SK-N-SH (cell line): ENCODE measurements at regions not wholly inside any gene's neighbourhood (a gene's known extent, or its start where the extent isn't known, plus 50 kb on each side); places are given as distances from the start of the nearest gene placed in this dataset.

ENCODE experiments used
- CTCF ChIA-PET: fragments of 300-600, 350-600 bp; formaldehyde crosslinking; extraction: SDS; loops from one replicate; lab custom pipeline; 2021; lab: Yijun Ruan, JAX
- POLR2A ChIA-PET: fragments of 350-600 bp; sonication (Branson Sonifier 250); formaldehyde crosslinking; extraction: SDS; loops from one replicate; lab custom pipeline; 2020; ENCODE audit warnings: antibody characterized with exemption, inconsistent platforms; lab: Yijun Ruan, JAX
- DNase-seq: peaks from one replicate; pipeline ENCODE4 v3.0.0; 2012
- H2AFZ ChIP-seq: fragments of 200-600 bp; sonication (generic); 2 replicates; pipeline ENCODE4 v1.8.1; 2016; ENCODE audit warnings: antibody characterized with exemption, mild to moderate bottlenecking, low read depth
- H3F3A ChIP-seq: fragments of 200-600 bp; sonication (generic); replicated peaks from 2 replicates; pipeline ENCODE3; 2016; ENCODE audit warnings: antibody characterized with exemption, mild to moderate bottlenecking; ENCODE audit not compliant: insufficient read depth
- H3K27ac ChIP-seq, 2 experiments: fragments of 200-500 bp in 1 of 2; fragments of 200-600 bp in 1 of 2; sonication (Bioruptor generic) in 1 of 2; sonication (generic), shearing (Covaris generic) in 1 of 2; 2 replicates each; pipeline versions ENCODE4 v1.5.1 to v1.6.1; 2014 to 2016; ENCODE audit warnings: low read depth in 2 of 2, inconsistent platforms in 1 of 2, low read length in 1 of 2, mild to moderate bottlenecking in 1 of 2, mixed read lengths in 1 of 2
- H3K27me3 ChIP-seq: fragments of 200-600 bp; sonication (generic), shearing (Covaris generic); 2 replicates; pipeline ENCODE4 v1.6.1; 2016; ENCODE audit warnings: mixed run types; ENCODE audit not compliant: insufficient read depth
- H3K36me3 ChIP-seq, 2 experiments: fragments of 200-500 bp in 1 of 2; fragments of 200-600 bp in 1 of 2; sonication (Bioruptor generic) in 1 of 2; sonication (generic) in 1 of 2; replicated peaks in 1 of 2; 2 replicates each; pipeline versions ENCODE3 to v1.5.1; 2014 to 2016; ENCODE audit warnings: low read length in 1 of 2, mild to moderate bottlenecking in 1 of 2; ENCODE audit not compliant: insufficient read depth in 2 of 2, control insufficient read depth in 1 of 2
- H3K4me1 ChIP-seq, 2 experiments: fragments of 200-500 bp in 1 of 2; fragments of 200-600 bp in 1 of 2; sonication (Bioruptor generic) in 1 of 2; sonication (generic), shearing (Covaris generic) in 1 of 2; 2 replicates each; pipeline versions ENCODE4 v1.5.1 to v1.6.1; 2014 to 2016; ENCODE audit warnings: low read depth in 1 of 2, low read length in 1 of 2, mixed run types in 1 of 2; ENCODE audit not compliant: insufficient read depth in 2 of 2, control insufficient read depth in 1 of 2
- H3K4me2 ChIP-seq: fragments of 200-600 bp; sonication (generic), shearing (Covaris generic); 2 replicates; pipeline ENCODE4 v1.6.1; 2017; ENCODE audit warnings: mixed run types
- H3K4me3 ChIP-seq, 2 experiments: fragments of 200-500 bp in 1 of 2; fragments of 200-600 bp in 1 of 2; sonication (Bioruptor generic) in 1 of 2; sonication (generic), shearing (Covaris generic) in 1 of 2; 2 replicates each; pipeline versions ENCODE4 v1.5.1 to v1.8.1; 2014 to 2016; ENCODE audit warnings: low read depth in 2 of 2, inconsistent platforms in 1 of 2, low read length in 1 of 2, mild to moderate bottlenecking in 1 of 2, mixed read lengths in 1 of 2, moderate library complexity in 1 of 2
- H3K79me2 ChIP-seq: fragments of 200-600 bp; sonication (generic); 2 replicates; pipeline ENCODE4 v1.8.1; 2017; ENCODE audit warnings: mild to moderate bottlenecking; ENCODE audit not compliant: insufficient read depth
- H3K9ac ChIP-seq: fragments of 200-600 bp; sonication (generic); 2 replicates; pipeline ENCODE4 v1.6.1; 2017; ENCODE audit warnings: mixed run types
- H3K9me2 ChIP-seq: fragments of 200-600 bp; sonication (generic); 2 replicates; pipeline ENCODE4 v1.6.1; 2017; ENCODE audit warnings: mixed run types
- H3K9me3 ChIP-seq: fragments of 200-600 bp; sonication (generic); 2 replicates; pipeline ENCODE4 v1.6.1; 2017; ENCODE audit warnings: mixed run types, mild to moderate bottlenecking, moderate library complexity
- H4K20me1 ChIP-seq: fragments of 200-600 bp; sonication (generic); 2 replicates; pipeline ENCODE4 v1.6.1; 2017; ENCODE audit warnings: mild to moderate bottlenecking, mixed run types; ENCODE audit not compliant: insufficient read depth
- CHD2 ChIP-seq: fragments of 150-350 bp; IDR thresholded peaks from 2 replicates; pipeline ENCODE4 v1.6.1; 2018; ENCODE audit warnings: low read length; ENCODE audit not compliant: partially characterized antibody
- ELF1 ChIP-seq: IDR thresholded peaks from 2 replicates; pipeline ENCODE4 v1.4.0; 2012
- FOXJ3 ChIP-seq: sonication (generic); formaldehyde crosslinking; IDR thresholded peaks from 2 replicates; pipeline ENCODE4 v1.5.1; 2020; ENCODE audit warnings: mild to moderate bottlenecking, missing genetic modification reagents
- GATA2 ChIP-seq: sonication (generic); formaldehyde crosslinking; IDR thresholded peaks from 2 replicates; pipeline ENCODE4 v1.5.0; 2020; ENCODE audit warnings: mild to moderate bottlenecking, missing genetic modification reagents
- MXI1 ChIP-seq: IDR thresholded peaks from 2 replicates; pipeline ENCODE4 v1.6.1; 2012; ENCODE audit warnings: mild to moderate bottlenecking, low read depth, low read length, improper control_type of control experiment
- NRF1 ChIP-seq: IDR thresholded peaks from 2 replicates; pipeline ENCODE4 v1.6.1; 2012; ENCODE audit warnings: low read depth, mild to moderate bottlenecking, low read length
- RAD21 ChIP-seq: IDR thresholded peaks from 2 replicates; pipeline ENCODE4 v1.6.1; 2012; ENCODE audit warnings: mild to moderate bottlenecking, low read length
- TCF12 ChIP-seq: IDR thresholded peaks from 2 replicates; pipeline ENCODE4 v1.4.0; 2012
- YY1 ChIP-seq: IDR thresholded peaks from 2 replicates; pipeline ENCODE4 v1.4.0; 2012; ENCODE audit warnings: low read depth, mild to moderate bottlenecking
- WGBS: methylation state at CpG from one replicate; pipeline ENCODE4 v1.1.6; 2017; ENCODE audit warnings: low lambda C conversion rate; 5-methylcytosine and 5-hydroxymethylcytosine counted together
- TF ChIP-seq, protein P1 (sequence below): IDR thresholded peaks from 2 replicates; pipeline ENCODE4 v1.4.0; 2012; ENCODE audit warnings: low read depth, borderline replicate concordance
- TF ChIP-seq, protein P2 (sequence below): IDR thresholded peaks from 2 replicates; pipeline ENCODE4 v1.6.1; 2012; ENCODE audit warnings: mild to moderate bottlenecking, low read depth, low read length, moderate library complexity
- TF ChIP-seq, protein P3 (sequence below): IDR thresholded peaks from 2 replicates; pipeline ENCODE4 v1.4.0; 2012; ENCODE audit warnings: low read depth, borderline replicate concordance
- TF ChIP-seq, protein P4 (sequence below): fragments of 150-350 bp; IDR thresholded peaks from 2 replicates; pipeline ENCODE4 v1.6.1; 2016; ENCODE audit warnings: mild to moderate bottlenecking, low read depth, low read length

DNA sequence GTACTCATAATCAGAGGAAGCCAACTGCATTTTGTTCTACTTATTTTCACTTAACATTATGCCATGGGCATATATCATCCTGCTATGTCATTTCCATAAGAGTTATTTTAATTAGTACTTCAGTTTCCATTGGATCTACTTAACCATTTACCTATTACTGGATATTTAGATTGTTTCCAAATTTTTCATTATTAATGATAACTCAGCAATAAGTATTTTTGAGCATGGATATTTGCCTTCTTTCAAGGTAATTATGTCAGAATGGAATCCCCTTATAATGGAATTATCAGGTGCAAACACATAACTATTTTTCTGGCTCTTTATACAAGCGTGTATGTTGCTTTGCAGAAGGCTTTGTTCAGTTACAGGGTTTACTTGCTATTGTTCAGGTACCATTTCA is 126.6 kb downstream of the RDH14 start (continued):
- TF ChIP-seq, protein P1, sequence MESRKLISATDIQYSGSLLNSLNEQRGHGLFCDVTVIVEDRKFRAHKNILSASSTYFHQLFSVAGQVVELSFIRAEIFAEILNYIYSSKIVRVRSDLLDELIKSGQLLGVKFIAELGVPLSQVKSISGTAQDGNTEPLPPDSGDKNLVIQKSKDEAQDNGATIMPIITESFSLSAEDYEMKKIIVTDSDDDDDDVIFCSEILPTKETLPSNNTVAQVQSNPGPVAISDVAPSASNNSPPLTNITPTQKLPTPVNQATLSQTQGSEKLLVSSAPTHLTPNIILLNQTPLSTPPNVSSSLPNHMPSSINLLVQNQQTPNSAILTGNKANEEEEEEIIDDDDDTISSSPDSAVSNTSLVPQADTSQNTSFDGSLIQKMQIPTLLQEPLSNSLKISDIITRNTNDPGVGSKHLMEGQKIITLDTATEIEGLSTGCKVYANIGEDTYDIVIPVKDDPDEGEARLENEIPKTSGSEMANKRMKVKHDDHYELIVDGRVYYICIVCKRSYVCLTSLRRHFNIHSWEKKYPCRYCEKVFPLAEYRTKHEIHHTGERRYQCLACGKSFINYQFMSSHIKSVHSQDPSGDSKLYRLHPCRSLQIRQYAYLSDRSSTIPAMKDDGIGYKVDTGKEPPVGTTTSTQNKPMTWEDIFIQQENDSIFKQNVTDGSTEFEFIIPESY = no peak

DNA sequence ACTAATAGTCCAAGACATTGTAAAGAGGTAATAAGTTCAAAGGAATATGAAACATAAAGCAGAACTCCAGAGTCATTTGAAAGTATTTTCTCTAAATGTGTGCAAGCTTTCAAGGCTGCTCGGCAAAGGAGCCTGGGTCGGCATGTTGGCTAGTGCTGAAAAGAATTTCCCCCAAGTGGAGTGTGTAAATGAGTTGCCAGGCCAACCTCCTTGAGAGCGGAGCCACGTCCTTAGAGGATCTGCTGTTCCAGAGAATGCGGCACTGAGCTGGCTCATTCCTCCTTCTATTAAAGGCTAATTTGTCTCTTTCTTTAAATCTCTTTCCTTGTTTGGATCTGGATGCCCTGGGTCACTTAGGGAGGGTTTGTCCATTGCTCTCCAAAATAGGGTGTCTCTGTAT is 127.5 kb downstream of the RDH14 start:
- Histone ChIP-seq H3K9me3 (no peaks in the 10 kb centered on the region), H3K4me1 (peaks cover 0 to 16% of the 10 kb centered on the region in 2 experiments; a peak in 2 of 4 replicates), H3K4me2 (no peak overlapping the region), H3K9ac (no peak overlapping the region), H3K27me3 (no peaks in the 10 kb centered on the region), H4K20me1 (no peaks in the 10 kb centered on the region), H3K4me3 (no peak overlapping the region), H3F3A (no peaks in the 10 kb centered on the region), H2AFZ (0 out of 2 replicates have a peak overlapping the region, but pooled peaks have one; percentile 11), H3K36me3 (no peaks in the 10 kb centered on the region), H3K27ac (no peak overlapping the region), H3K9me2 (no peaks in the 10 kb centered on the region), H3K79me2 (no peaks in the 10 kb centered on the region)
- TF ChIP-seq, protein P2, sequence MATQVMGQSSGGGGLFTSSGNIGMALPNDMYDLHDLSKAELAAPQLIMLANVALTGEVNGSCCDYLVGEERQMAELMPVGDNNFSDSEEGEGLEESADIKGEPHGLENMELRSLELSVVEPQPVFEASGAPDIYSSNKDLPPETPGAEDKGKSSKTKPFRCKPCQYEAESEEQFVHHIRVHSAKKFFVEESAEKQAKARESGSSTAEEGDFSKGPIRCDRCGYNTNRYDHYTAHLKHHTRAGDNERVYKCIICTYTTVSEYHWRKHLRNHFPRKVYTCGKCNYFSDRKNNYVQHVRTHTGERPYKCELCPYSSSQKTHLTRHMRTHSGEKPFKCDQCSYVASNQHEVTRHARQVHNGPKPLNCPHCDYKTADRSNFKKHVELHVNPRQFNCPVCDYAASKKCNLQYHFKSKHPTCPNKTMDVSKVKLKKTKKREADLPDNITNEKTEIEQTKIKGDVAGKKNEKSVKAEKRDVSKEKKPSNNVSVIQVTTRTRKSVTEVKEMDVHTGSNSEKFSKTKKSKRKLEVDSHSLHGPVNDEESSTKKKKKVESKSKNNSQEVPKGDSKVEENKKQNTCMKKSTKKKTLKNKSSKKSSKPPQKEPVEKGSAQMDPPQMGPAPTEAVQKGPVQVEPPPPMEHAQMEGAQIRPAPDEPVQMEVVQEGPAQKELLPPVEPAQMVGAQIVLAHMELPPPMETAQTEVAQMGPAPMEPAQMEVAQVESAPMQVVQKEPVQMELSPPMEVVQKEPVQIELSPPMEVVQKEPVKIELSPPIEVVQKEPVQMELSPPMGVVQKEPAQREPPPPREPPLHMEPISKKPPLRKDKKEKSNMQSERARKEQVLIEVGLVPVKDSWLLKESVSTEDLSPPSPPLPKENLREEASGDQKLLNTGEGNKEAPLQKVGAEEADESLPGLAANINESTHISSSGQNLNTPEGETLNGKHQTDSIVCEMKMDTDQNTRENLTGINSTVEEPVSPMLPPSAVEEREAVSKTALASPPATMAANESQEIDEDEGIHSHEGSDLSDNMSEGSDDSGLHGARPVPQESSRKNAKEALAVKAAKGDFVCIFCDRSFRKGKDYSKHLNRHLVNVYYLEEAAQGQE = 0 out of 2 replicates have a peak, but pooled peaks have one; percentile 10
- no peak for TF ChIP-seq GATA2 (CRISPR knock-in tag)
- WGBS = 68% methylated on average over 5 of the region's 5 CpGs
- ChIA-PET POLR2A (no interaction called here), CTCF (no interaction called here)
- no peak for DNase-seq

DNA sequence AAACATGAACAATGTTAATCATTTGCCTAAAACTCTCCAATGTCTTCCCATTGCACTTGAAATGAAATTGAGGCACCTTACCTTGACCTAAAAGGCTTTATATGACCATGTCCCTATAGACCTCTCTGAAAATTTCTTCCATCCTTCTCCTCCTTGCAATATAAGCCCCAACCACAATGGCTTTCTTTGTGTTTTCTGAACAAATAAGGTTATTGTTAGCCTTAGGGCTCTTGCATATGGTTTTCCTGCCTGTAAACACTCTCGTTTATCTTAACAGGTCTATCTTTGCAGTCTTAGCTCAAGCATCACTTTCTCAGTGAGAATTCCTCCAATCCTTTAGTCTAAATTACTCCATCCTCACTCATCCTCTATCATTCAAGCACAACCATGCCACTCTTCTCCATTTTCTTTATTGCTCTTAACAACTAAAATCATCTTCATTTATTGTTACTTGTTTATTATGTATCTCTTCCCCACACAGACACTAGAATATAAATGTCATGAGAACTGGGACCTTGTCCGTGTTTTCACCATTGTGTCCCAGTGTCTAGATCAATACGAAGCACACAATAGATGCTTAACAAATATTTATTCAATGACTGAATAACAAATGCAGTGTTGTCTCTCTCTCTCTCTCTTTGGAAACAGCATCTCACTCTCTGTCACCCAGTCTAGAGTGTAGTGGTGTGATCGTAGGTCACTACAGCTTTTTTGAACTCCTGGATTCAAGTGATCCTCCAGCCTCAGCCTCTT is 129.3 kb downstream of the RDH14 start:
- H3K79me2 ChIP-seq = no peaks in the 10 kb centered on the region
- no peaks in the 10 kb centered on the region for H3K36me3 ChIP-seq
- no peaks in the 10 kb centered on the region for H3K9me2 ChIP-seq
- CTCF ChIA-PET = no interaction called here
- H3K9me3 ChIP-seq = no peaks in the 10 kb centered on the region
- no peaks in the 10 kb centered on the region for H3F3A ChIP-seq
- no peak overlapping the region for H2AFZ ChIP-seq
- POLR2A ChIA-PET = no interaction called here
- no peak overlapping the region for H3K4me3 ChIP-seq
- 65% methylated on average over 4 of the region's 4 CpGs for WGBS
- DNase-seq = no peak
- H4K20me1 ChIP-seq = no peaks in the 10 kb centered on the region
- H3K27ac ChIP-seq = no peak overlapping the region
- H3K27me3 ChIP-seq = no peaks in the 10 kb centered on the region
- peaks cover 0 to 6% of the 10 kb centered on the region in 2 experiments; a peak in 1 of 4 replicates for H3K4me1 ChIP-seq
- no peak overlapping the region for H3K4me2 ChIP-seq
- no peak overlapping the region for H3K9ac ChIP-seq
- TF ChIP-seq CHD2 (no peak), TCF12 (no peak), YY1 (no peak), MXI1 (no peak), RAD21 (no peak), FOXJ3 (CRISPR knock-in tag) (no peak), NRF1 (no peak), ELF1 (no peak)
- TF ChIP-seq, protein P2 = no peak
- TF ChIP-seq, protein P3, sequence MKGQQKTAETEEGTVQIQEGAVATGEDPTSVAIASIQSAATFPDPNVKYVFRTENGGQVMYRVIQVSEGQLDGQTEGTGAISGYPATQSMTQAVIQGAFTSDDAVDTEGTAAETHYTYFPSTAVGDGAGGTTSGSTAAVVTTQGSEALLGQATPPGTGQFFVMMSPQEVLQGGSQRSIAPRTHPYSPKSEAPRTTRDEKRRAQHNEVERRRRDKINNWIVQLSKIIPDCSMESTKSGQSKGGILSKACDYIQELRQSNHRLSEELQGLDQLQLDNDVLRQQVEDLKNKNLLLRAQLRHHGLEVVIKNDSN = no peak
- TF ChIP-seq, protein P4, sequence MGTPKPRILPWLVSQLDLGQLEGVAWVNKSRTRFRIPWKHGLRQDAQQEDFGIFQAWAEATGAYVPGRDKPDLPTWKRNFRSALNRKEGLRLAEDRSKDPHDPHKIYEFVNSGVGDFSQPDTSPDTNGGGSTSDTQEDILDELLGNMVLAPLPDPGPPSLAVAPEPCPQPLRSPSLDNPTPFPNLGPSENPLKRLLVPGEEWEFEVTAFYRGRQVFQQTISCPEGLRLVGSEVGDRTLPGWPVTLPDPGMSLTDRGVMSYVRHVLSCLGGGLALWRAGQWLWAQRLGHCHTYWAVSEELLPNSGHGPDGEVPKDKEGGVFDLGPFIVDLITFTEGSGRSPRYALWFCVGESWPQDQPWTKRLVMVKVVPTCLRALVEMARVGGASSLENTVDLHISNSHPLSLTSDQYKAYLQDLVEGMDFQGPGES = no peak
